ENCODE measurements at regions not wholly inside any gene's neighbourhood (a gene's known extent, or its start where the extent isn't known, plus 50 kb on each side); places are given as distances from the start of the nearest gene placed in this dataset.

- TF ChIP-seq ESRRA (IDR thresholded peaks at IDR 0.05; ENCODE audit: borderline replicate concordance, low read length), result no peak
Observed at GRCh38 chr6:92930171-92930570, 489.2 kb downstream of the EPHA7 start (continued).

- ATAC-seq (no peak), DNase-seq (ENCODE audit: low read depth in 1 of 2, low spot score in 1 of 2) (no peak), FAIRE-seq (no peak)
- no peak for TF ChIP-seq POLR2AphosphoS2 (conservative IDR thresholded peaks at IDR 0.05; ENCODE audit: low read length)
- TF ChIP-seq, protein P1, sequence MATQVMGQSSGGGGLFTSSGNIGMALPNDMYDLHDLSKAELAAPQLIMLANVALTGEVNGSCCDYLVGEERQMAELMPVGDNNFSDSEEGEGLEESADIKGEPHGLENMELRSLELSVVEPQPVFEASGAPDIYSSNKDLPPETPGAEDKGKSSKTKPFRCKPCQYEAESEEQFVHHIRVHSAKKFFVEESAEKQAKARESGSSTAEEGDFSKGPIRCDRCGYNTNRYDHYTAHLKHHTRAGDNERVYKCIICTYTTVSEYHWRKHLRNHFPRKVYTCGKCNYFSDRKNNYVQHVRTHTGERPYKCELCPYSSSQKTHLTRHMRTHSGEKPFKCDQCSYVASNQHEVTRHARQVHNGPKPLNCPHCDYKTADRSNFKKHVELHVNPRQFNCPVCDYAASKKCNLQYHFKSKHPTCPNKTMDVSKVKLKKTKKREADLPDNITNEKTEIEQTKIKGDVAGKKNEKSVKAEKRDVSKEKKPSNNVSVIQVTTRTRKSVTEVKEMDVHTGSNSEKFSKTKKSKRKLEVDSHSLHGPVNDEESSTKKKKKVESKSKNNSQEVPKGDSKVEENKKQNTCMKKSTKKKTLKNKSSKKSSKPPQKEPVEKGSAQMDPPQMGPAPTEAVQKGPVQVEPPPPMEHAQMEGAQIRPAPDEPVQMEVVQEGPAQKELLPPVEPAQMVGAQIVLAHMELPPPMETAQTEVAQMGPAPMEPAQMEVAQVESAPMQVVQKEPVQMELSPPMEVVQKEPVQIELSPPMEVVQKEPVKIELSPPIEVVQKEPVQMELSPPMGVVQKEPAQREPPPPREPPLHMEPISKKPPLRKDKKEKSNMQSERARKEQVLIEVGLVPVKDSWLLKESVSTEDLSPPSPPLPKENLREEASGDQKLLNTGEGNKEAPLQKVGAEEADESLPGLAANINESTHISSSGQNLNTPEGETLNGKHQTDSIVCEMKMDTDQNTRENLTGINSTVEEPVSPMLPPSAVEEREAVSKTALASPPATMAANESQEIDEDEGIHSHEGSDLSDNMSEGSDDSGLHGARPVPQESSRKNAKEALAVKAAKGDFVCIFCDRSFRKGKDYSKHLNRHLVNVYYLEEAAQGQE (IDR thresholded peaks at IDR 0.05), result no peak
- TF ChIP-seq ZFP36 (IDR thresholded peaks at IDR 0.05; ENCODE audit: borderline replicate concordance, partially characterized antibody), result no peak
- TF ChIP-seq BHLHE40 (IDR thresholded peaks at IDR 0.05; ENCODE audit: low read depth, low read length), result no peak
- TF ChIP-seq SREBF2 (IDR thresholded peaks at IDR 0.05), result no peak
- TF ChIP-seq HMGXB4 (CRISPR knock-in tag; IDR thresholded peaks at IDR 0.05; ENCODE audit: borderline replicate concordance), result no peak
- TF ChIP-seq ZNF302 (CRISPR knock-in tag; IDR thresholded peaks at IDR 0.05), result no peak
- no peak for TF ChIP-seq CEBPB (IDR thresholded peaks at IDR 0.05)
- TF ChIP-seq HDAC2 (IDR thresholded peaks at IDR 0.05), result no peak
- TF ChIP-seq USF2 (IDR thresholded peaks at IDR 0.05), result no peak
- TF ChIP-seq MAFK (IDR thresholded peaks at IDR 0.05; ENCODE audit: partially characterized antibody), result no peak
- no peak for TF ChIP-seq SMC3 (IDR thresholded peaks at IDR 0.05)
- no peak for TF ChIP-seq HOXA7 (CRISPR knock-in tag; IDR thresholded peaks at IDR 0.05)
- no peak for TF ChIP-seq CHD2 (IDR thresholded peaks at IDR 0.05; ENCODE audit: low read length, partially characterized antibody)
- TF ChIP-seq, protein P2, sequence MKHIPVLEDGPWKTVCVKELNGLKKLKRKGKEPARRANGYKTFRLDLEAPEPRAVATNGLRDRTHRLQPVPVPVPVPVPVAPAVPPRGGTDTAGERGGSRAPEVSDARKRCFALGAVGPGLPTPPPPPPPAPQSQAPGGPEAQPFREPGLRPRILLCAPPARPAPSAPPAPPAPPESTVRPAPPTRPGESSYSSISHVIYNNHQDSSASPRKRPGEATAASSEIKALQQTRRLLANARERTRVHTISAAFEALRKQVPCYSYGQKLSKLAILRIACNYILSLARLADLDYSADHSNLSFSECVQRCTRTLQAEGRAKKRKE (CRISPR knock-in tag; IDR thresholded peaks at IDR 0.05; ENCODE audit: low read depth), result no peak
- no peak for TF ChIP-seq HEYL (CRISPR knock-in tag; IDR thresholded peaks at IDR 0.05)
- TF ChIP-seq MYC (IDR thresholded peaks at IDR 0.05; ENCODE audit: borderline replicate concordance, low read length), result no peak
- TF ChIP-seq, protein P3, sequence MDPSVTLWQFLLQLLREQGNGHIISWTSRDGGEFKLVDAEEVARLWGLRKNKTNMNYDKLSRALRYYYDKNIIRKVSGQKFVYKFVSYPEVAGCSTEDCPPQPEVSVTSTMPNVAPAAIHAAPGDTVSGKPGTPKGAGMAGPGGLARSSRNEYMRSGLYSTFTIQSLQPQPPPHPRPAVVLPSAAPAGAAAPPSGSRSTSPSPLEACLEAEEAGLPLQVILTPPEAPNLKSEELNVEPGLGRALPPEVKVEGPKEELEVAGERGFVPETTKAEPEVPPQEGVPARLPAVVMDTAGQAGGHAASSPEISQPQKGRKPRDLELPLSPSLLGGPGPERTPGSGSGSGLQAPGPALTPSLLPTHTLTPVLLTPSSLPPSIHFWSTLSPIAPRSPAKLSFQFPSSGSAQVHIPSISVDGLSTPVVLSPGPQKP (IDR thresholded peaks at IDR 0.05; ENCODE audit: low read depth, low read length), result no peak
- POLR2A ChIA-PET, result no interaction called here
- WGBS (ENCODE audit: missing lambda C conversion rate), result 13% methylated on average over 5 of the region's 5 CpGs
- no peaks in the 10 kb centered on the region for H3K4me1 ChIP-seq
- no peak overlapping the region for H3K4me2 ChIP-seq
- no peak overlapping the region for H3K27ac ChIP-seq
- H3K4me3 ChIP-seq, result no peak overlapping the region
- CTCF ChIA-PET, result no interaction called here
- H3K9me3 ChIP-seq, result no peaks in the 10 kb centered on the region
Observed at GRCh38 chr6:92922216-92922806, 497.0 kb downstream of the EPHA7 start.
